GM21825 (cell line): ENCODE measurements at regions not wholly inside any gene's neighbourhood (a gene's known extent, or its start where the extent isn't known, plus 50 kb on each side); places are given as distances from the start of the nearest gene placed in this dataset.

ENCODE experiments used
- ATAC-seq: cut with Tn5 transposase; IDR thresholded peaks from one replicate; pipeline ENCODE4 v1.9.1; 2021; ENCODE audit warnings: mild to moderate bottlenecking, moderate library complexity; ENCODE audit not compliant: unreplicated experiment

DNA sequence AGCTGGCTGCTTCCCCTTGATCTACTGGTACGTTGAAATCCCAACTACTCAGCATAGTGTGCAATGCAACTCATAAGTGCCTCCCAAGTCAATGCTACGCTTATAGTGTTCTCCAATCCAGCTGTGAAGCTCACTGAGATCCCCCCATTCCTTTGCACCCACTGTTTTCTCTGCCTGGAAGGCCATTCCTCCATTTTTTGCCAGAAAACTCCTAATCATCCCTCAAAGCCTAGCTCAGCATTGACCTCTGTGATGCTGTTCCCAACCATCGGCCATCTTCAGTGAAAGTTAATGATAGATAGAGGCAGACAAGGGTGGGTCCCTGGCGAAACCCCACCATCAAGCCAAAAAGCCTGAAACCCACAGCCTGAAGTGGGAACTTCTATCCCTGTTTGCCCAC lies 211.0 kb downstream of the ENC1 start:
- no peak for ATAC-seq

DNA sequence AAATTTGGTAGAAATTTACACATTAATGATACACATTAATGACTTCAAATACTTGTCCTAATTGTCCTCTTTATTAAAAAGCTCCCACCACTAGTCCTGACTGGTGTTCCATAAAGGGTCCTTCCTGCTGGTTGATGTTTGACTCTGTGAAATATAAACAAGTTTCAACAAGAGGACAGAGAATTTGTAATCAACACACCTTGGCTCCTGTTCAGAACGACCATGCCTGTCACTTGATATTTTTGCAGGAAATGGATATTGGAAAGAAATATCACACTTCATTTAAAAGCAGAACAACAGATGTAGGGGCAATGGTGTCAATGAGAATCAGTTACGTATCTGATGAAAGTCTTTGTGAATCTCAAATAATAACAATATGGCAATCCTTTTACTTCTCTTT lies 211.7 kb downstream of the ENC1 start:
- no peak for ATAC-seq

DNA sequence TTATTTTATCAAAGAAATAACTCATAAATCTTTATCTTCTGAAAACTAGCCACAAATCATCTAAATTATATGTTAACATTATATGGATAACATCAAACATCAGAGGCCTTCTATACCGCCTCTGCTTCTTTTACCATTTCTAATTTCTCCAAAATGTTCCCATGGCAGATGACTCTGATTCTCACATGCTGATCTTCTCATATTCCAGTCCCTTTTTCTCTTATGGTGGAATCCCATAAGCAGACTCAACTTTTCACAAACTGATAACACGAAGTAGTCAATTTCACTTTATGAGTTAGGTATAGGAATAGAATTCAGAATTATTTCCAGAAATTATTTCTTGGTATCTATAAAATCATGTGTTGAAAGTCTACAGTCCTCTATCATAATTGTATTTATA lies 212.3 kb downstream of the ENC1 start:
- ATAC-seq = no peak

DNA sequence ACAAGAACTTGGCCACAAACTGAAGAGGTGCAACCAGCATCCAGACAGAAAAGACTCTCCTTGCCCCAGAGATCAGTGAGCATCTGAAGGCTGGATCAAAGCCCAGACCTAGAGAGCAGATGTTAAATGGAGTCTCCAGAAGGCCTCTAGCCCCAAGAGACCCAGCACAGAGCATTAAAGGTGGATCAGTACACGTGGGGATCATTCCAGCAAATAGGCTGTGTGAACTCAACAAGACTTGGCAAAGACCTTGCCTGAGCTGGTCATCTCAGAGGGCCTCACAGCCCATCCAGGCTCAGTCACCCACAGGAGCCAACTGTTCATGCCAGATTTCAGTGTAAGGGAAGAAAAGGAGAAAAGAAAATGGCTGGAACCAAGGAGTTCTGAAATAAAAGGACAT lies 214.0 kb downstream of the ENC1 start:
- no peak for ATAC-seq

DNA sequence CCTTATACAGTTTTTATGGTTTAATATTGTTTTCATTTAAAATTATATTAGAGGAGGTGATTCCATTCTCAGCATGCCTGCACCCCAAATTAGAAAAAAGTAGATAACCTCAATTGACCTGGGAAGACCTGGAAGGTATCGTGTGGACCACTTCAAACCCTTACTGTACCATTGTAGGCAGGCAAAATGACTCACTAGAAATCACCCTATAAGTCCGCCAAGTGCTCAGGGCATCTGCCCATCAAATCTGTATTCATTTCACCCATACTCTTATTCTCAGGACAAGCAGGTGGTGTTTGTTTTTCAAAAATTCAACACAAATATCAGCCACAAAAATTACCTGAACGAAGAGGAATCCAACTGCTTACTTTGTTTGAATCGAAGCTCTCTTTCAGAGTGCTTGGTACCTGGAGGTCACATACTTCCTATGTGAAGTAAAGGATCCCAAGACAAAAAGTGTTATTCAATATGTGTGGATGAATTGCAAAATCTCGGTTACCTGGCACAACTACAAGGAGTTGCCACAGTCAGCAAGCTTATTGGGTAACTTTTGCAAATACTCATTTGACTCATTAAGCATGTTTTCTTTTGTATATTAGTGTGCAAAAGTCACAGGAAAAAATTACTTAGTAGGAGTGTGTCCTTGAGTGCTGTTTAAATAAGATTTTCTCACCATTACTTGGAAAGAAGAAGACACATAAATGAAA lies 216.2 kb downstream of the ENC1 start:
- no peak for ATAC-seq

DNA sequence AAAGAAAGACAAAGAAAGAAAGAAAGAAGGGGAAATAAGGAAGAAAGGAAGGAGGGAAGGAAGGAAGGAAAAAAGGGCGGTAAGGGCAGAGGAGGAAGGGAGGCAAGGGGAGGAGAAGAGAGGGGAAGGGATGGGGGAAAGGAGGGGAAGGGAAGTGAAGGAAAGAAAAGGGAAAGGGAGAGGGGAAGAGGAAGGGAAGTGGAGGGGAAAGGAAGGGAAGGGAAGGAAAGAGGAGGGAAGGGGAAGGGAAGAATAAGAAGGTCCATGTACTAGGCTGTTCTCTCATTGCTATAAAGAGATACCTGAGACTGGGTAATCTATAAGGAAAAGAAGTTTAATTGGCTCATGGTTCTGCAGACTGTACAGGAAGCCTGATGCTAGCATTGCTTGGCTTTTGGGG lies 217.1 kb downstream of the ENC1 start:
- no peak for ATAC-seq

DNA sequence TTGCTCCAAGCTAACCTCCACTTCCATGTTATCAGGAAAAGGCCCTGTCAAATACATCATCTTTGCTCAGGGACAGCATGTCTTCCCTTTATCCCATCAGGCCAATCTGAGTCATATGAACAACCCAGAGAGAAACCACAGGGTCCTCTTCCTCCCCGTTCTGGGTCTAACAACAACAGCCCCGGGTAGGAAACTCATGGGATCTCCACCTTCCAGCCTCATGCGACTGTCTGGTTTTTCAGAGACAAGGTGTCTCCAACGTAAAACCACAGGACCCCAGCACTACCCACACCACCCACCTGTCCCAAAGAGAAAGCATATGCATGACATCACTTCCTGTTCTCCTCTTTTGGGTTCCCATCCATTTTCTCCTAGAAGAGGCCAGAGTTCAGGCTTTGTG lies 217.9 kb downstream of the ENC1 start:
- no peak for ATAC-seq

DNA sequence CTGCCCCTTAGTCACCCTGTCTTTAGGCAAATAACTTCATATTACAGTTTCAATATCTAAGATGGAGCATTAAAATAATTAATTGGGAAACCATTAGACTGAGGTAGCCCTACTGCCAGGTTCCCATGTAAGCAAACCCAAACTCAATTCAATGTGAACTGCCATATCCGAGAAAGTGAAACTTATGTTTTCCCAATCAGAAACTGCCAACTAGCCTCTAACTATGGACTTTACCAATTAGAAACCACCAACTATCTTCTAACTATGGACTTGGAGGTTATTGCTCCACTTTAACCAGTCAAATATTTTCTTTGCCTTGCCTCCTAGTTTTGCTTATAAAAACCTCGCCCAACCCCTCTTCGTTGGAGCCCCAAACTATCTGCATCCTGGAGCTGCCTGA lies 218.5 kb downstream of the ENC1 start:
- ATAC-seq = no peak

DNA sequence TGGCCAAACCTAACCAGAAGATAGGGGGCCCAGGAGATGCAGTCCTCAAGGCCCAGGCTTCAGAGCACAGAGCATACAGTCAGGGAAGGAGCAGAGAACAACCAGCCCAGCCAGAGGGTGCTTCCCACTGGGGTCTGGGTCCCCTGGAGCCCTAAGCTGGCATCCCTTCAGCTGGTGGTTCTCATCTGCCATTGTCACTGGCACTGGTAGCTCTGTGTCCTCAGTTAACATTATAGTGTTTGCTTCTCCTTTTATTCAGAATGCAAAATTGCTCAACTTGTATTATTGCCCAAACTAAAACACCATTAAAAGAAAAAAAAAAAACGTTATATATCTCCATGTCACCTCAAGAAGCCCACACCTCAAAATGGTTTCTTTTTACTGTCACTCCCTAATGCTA lies 219.2 kb downstream of the ENC1 start:
- ATAC-seq = no peak

DNA sequence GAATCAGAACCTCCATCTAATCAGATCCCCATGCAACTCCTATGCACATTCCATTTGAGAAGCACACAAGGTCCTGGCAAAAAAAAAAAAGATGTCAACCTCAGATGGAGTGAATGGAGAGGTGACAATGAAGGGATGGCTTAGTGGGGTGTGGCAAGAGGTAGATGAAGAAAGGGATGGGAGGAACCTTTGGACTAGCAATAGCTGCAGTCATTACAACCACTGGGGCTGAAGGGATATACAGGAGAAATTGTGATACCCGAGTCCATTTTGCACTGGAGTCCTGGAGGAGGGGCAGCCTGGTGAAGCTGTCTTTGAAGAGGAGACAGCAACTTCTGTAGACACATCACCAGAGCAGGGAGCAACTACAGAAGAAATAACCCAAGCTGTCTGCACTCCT lies 219.6 kb downstream of the ENC1 start:
- ATAC-seq = no peak

DNA sequence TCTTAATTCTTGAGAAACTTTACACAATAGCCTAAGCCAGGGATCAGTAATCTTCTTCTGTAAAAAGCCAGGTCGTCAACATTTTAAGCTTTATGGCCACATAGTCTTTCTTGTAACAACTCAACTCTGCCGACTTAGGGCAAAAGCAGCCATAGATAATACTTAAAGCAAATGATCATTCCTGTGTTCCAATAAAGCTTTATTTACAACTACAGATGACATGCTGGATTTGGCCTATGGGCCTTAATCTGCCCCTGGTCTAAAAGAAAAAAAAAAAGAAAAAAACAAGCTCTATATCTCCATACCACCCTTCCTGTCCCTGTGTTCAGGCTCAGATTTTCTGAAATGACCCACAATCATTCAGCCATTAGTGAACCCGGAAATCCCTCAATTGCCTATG lies 220.3 kb downstream of the ENC1 start:
- no peak for ATAC-seq

DNA sequence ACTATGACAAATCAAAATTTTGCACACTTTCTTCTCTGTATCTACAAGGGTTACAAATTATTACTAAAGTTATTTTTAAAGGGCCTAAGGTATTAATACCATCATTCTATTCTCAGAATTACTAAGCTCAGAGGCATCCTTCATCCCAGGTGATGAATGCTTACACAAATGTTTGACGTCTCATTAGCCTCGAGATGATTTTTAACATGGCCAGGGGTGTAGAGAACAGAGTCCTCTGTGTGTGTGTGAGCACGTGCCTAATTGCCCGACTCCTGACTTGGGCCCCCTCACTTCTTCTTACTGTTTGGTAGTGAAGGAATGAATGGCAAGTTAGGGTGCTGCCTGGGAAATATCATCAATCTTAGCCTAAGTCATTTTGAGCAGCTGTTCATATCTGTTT lies 221.1 kb downstream of the ENC1 start:
- no peak for ATAC-seq

DNA sequence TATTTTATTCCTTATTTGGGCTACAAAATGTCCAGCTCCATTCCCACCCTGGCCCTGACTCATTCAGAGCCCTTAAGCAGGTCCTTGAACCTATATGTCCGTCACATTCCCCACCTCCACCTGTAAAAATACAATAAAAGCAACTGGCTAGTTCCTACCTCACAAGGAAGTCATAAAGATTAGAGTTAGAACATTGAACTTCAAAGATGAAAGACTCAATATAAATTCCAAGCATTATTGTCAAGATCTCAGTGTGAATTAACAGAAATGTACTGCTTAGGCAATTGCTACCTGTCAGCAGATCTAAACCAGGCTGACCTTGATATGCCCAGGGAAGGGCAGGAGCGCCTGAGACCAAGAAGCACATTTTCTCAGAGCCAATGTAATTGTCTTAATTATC lies 221.8 kb downstream of the ENC1 start:
- no peak for ATAC-seq

DNA sequence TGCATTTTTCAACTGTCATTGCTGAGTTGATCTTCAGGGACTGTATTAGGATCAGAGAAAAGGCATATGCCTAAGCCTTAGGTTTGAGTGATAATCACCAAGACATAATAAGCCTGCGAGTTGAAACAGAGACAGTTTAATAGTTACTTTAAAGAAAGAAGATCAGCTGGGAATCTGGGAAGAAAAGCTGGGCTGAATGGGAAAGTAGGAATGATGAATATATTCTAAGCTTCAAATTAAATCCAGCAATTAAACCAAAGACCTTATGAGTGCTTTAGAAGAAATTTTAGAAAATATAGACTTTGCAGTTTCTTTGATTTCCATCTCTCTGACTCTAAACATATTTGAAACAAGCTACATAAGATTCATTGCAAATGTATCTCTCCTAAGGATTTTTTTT lies 222.3 kb downstream of the ENC1 start:
- ATAC-seq = no peak

DNA sequence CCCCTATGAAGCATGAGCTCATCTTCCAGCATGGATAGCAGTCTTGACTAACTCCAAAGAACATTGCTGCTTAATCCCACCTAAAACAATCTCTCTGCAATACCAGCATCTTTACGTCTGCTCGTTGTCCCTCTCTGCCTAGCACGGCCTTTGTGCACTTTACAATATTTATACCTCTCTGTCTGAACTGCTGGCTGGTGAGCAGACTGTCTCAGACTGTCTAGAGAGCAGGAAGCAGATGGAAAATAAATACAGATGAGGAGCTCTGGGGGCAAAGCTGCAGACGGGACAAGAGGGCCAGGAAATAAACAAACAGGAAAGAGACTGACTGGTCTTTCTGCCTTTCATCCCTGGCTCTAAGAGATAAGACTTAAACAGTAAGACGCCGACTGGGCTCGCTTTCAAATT lies 224.8 kb downstream of the ENC1 start:
- ATAC-seq = no peak

DNA sequence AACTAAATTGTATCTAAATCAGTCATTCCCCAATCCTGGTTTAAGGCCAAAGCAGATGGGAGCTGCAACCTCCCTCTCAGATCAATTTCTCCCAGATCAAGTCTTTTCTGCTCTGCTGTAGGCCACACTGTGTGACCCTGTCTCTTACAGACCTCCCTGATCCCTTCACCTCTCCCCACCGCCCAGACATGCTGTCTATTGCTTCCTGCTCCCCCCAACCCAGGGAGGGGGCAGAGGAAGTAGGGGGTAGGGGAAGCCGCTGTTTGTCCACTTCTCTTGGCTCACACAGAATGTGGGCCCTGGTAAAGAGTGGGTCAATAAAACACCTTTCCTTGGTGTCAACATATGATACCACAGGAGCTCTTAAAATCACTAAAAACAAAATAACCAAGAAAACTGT lies 226.3 kb downstream of the ENC1 start:
- ATAC-seq = no peak

DNA sequence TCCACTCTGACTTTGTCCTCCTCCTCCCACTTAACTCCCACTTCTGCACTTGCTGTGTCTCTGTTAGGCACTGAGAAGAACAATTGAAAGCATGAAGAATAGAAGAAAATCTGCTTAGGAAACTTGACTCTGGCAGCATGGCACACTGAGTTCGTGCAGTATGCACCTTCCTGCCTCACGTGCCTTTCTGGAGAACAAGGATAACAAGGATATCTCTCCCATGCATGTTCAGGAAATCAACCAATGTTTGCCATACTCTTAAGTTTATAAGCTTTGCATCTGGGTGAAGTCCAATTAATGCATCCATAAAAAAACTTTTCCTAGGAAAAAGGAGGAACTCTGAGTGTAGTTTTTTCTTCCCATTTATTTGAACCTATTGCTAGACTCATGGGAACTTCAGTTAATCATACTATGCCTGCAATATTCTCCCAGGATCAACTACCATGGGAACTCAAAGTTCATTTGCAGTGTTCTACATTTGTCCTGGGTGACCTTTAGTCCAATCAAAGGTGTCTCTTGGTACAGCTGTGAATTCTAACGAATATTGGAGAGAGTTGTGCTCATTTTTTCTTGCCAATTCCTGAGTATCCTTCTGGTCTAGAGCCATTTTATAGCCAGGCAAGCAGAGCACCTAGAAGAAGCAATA lies 227.0 kb downstream of the ENC1 start:
- no peak for ATAC-seq

DNA sequence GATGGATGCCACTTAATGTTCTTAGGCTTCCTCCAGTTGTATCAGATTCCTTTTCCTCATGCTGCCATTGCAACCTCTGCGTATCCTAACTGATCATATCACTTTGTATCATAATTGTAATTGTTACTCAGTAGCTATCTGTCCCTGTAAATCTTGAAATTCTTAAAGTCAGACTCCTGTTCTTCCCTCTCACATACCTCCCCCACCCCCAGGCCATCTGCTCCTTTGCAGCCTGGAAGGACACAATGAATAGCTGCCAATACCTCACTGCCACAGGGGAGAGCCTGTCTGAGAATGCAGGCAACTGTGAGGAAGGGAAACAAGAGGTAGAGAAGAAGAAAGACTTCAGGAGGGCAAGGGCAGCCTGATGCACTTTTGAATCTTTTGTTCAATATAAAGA lies 228.5 kb downstream of the ENC1 start:
- ATAC-seq = no peak

DNA sequence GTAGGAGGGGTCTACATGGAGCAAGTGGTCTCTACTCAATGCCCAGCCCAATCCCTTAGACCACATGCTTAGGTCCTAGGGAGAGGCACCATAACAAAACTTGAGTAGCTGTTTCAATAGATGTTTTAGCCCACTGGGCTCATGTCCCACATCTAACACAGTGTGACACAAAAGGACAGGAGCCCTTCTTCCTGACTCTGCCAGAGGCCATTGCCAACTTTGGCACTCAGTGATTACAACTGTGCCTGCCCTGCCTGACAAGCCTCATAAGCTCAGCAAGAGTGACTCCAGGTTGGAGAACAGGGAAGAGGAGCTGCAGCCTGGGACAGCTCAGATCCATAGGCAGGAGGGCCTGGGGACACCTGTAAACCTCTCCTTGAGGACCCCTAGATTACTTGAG lies 230.8 kb downstream of the ENC1 start:
- no peak for ATAC-seq

DNA sequence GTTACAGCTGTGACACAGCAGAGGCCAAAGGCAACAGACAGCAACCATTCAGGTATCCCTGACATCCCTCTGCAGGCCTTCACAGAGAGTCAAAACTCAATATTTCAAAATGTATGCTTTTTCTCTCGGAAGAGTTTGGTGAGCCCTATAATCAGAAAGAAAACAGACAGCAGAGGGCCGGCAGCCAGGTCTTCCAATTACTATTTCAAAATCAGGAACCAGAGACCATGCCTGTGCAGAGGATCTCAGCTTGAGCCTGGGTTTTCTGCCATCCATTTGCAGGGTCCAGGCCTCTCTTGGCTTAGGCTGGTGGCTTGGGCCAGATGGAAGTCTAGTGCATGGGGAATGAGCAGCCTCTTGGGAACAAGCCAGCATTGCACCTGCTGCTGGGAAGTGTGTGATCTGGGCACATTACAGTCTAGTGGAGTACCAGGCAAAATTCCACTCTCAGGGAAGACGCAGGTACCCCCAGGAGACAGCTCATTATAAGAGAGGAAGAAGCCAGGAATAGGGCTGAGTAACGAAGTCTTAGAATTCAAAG lies 231.3 kb downstream of the ENC1 start:
- ATAC-seq = no peak

DNA sequence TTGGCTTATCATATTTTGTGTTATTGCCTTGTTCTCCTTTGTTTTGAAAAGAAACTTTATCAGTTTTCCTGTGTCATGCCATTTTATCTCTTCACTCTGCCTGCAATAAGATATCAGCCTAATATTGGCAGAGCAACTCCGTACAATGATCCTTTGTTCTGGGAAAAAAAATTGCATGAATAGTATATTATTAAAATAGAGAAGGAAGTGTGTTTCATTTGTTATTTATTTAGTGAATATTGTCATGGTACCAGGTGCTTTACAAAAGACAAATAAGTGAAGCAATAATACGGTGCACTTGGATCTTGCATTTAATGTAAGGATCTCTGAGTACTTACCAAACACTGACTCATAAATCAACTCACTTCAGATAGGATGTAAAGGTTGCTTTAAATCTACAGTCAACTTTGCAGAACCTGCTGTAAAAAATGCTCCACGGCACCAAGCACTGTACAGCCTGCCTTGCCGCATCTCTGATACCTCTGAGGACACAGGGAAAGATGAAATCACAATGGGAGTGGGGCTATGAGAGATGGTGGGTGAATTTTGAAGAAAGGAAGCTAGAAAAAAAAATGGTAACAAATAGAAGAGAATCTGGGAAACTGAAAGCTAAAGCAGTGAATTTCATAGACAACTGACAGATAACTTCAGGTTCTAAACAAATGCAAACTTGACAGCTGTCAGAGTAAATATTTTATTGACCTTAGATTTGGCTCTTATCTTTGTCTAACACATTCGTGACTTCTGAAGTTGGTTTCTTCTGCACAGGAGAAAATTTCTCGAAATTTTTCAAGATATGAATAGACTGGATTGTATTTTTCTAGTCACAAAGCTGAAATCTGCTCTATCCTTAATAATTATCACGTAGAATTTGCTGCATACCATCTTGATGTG lies 232.1 kb downstream of the ENC1 start:
- ATAC-seq = no peak

DNA sequence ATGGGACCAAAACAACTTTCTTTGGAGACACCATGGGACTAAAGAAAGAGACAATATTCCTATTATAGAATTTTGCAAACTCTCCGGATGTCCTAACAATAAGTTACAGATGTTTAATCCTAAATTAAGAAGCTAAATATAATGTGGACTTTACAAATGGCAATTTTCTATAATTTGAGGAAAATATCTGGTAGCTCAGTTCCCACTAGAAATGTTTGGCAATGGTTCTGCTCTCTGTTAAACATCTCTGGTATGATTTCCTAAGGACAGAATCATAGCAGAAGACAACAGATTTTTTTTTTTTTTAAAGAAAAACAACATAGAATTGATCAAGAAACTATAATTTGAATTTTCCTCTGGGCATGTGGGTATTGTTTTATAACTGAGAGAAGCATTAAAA lies 232.8 kb downstream of the ENC1 start:
- no peak for ATAC-seq
